Anterior cingulate cortex (tissue), 58 donors: ENCODE measurements at regions not wholly inside any gene's neighbourhood (a gene's known extent, or its start where the extent isn't known, plus 50 kb on each side); places are given as distances from the start of the nearest gene placed in this dataset.

Source experiments
- DNase-seq, 58 donors: peaks; one replicate each; lab custom pipeline; 2025; lab: John Stamatoyannopoulos, UW

DNA sequence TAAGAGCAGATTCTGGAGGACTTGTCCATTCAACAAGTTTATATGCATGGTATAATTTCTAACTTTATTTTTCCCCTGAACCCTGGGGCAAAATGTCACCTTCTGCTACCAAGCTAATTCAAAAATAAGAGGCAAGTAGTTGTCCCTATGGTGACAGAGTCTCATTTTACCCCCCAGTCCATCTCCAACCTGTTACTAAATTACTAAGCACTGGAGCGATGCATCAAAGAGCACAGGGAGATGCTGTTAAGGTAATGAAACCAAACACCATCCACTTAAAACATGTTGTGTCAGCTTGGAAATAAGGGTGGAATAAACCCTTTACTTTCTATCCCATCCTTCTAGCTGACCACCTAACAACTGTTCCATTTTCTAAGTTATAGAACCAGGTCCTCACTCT, 417.4 kb upstream of the ATP11B start:
- DNase-seq = no peak

DNA sequence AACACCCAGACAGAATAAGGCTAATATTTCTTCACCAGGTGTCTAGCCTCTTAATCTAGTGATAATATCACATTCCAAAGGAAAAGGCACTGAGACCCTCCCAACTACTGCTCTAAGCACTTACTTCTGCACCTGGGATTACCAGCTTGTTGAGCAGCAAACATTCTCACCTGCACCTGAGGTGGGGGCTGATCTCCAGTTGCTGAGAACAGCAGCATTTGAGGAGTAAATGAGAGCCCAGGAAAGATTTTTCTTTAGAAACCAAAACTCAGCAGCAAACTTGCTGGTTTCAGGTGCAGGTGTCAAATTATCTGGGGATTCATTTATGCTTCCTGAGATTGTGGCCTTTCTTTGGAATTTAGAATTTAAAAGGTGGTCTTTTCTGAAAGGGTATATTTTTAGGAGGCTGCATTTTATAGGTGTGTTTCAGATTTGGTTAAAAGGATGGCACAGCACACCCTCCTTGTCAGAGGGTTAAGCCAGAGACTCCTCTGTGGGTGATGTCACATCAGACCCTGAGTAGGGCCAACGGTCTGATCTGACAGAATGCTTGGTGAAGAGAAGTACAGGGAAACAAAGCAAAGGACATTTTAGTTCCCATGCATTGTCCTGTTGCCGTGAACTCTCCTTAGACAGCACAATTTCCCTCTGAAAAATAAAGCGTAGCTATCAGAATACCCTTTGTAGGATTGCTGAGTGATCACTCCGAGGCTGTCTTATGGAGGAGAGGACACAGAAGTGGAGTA, 411.0 kb upstream of the ATP11B start:
- DNase-seq = no peak

DNA sequence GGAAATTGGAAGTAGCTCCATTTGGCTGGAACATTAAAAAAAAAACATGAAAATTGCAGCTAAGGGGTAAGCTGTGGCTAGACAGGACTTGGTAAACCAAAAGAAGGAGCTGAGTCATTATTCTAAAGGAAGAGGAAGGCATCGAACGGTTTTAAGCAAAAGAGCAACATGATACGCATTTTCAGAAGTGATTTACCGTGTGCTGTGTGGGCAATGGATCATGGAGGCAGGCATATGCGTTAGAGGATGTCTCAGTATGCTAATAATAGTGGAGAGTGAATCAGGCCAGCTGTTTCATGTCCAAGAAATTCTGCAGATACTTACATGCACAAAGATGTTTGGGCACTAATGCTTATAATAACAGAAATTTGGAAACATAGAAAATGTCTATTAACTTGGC, 409.1 kb upstream of the ATP11B start:
- peak in 2 of 58 donors; percentile 1 to 2 for DNase-seq

DNA sequence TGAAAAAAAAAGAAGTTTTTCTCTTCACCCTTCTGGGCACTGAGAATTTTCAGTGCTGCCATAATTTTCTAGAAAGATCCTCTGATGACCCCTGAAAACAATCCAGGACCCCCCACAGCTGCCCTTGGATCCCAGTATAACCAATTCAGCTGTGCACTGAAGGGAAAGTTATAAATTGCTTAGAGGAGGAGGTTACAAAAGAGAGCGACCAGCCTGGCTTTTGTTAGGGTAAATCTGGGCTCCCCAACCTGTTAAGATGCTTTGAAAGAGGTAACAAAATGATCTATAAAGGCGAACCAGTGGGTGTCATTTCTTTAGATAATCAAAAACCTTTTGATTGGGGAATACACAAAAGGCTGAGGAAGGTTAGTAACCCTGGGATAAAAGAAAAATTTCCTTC, 407.9 kb upstream of the ATP11B start:
- no peak for DNase-seq

DNA sequence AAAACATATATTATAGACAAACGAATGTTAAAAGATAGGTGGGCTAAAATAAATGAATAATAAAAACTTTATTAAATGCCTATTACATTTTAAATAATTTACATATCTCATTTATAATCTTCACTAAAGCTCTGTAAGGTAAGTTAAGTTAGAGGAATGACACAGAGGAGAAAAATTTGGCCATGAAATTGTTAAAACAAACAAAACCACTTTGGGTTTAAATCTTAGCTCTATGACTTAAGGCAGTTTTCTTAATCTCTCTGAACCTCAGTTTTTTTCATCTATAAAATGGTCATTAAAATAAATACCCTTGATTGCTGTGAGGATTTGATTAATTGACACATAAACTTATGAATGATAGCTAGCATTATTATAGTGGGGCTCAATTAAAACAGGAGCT, 404.8 kb upstream of the ATP11B start:
- DNase-seq = no peak

DNA sequence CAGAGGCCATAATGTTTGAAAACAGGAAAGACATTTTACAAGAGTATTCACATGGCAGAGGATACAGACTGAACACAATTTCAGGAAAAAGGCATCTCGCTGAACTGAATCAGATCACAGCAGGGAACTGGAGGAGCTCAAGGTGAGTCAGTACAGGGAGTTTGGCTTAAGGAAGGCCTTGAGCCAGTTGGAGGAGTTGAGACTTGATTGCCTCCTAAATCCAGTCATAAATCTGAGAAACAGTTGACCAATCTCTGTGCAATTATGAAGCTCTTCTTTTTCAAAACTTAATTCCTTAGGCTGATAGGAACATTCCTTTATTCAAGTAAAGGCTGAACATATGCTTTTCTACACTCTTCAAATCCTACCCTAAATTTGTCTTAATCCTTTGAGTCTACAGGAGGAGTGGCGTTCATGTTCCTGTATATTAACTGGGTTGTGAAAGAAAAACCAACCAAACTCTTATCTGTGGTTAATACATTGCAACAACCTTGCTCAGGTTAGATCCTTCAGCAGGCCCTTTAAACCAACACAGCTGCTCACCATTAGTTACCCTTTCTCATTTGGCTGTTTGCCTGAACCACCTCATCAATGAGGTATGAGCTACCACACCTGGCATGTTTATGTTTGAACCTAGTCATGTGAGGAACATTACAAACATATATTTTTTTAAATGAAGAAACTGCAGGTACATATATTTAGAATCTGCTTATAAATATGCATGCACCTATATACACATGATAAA, 404.1 kb upstream of the ATP11B start:
- no peak for DNase-seq

DNA sequence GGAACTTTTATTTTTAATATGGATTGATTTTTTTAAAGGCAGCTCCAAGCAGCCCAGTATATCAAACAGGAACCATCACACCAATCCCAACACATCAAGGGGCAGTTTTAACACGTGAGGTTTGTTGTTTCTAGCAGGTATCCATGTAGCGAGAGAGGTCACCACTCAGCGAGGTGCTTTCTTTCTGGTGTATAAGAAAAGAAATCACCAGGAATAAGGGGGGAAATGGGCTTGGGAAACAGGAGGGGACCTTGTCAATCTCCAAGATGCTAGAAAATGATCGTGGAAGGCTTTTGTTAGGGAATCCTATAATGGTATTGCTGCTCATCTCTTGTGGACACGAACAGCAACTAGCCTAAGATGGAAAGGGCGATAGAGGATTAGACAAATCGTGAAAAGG, 402.9 kb upstream of the ATP11B start:
- no peak for DNase-seq

DNA sequence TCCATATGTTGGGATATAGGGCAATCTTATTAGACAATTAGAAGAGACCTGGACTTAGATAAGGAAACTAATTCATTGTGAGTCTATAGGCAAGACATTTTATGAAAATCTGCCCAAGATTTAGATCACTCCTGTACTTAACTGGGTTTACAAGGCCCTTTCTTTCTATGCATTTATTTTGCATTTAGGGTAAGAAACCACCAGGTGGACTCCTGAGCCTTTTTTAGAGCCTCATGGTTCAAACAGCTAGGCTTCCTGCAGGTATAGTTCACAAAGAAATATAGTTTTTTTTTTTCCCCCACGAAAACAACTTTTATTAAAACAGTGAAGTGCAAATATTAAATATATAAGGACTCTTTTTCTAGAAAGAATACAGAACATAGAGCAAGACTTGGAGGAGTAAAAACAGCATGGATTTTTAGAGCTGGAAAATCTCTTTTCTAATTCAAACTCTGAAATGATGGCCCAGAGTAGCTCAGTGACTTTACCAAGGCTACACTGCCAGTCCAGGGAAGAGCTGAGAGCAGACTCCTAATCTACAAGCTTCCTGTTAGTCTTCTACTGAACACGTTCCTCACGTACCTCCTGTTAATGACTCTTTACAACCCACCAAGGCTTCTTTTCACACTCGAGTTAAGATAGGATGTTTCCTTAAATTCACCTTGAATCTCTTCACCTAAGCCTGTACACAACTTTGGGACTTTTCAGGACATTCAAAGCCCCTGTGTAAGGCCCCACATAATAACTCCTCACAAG, 400.9 kb upstream of the ATP11B start:
- no peak for DNase-seq

DNA sequence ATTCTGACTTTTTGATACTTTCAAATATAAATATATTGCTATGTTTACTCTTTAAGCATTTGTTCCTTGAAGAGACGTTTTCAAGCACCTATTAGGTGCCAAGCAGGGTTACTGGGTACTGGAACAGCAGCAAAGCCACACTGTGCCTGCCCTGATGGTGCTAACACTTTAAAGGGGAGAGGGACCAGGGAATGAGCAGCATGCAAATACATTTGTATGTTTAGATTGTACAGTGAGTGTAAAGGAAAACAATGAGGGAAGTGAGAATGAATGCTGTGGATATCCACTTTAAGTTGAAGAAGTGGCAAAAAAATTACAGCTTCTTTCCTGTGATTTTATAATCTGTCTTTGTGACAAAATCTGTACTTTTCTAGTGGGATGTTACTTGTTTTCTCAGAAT, 400.2 kb upstream of the ATP11B start:
- no peak for DNase-seq

DNA sequence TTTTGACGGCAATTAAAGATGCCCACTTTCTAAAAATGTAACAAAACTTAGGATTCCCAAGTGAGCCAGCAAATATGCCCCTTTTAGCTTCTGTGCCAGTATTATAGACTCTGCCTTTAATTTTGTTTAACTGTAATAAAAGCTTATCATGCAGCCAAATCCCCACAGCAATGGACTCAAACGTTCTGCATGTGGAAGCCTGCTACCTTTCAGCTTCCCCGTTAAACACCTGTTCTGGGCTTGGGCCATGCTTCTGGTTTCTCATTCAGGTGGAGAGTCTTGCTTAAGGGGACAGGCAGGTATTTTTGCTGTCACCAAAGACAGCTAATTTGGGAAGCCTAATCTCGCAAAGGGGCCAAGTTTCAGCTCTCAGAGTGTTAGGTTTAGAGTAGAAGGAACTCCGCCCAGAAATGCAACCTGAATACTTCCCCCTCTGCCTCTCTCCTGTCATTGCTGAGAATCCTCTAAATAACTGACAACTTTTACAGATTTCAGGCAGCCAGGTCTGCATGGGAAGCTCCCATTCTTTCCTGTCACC, 399.4 kb upstream of the ATP11B start:
- no peak for DNase-seq

DNA sequence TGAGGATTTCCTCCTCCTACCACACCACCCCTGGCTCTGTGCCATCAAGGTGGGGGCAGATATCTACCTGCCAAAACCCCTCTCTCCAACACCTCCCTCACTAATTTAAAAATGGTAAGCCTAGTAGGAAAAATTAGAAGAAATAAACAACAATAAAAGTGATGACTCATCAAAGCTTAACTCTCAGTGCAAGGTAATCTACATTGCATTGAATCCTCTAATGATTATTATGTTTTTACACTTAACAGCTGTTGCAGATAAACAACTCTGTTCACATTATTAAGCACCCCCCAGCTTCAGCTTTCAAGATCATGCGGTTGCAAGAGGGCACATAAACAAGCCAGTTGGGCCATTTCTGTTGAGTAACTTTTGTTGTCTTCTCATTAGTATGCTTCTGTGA, 396.1 kb upstream of the ATP11B start:
- no peak for DNase-seq

DNA sequence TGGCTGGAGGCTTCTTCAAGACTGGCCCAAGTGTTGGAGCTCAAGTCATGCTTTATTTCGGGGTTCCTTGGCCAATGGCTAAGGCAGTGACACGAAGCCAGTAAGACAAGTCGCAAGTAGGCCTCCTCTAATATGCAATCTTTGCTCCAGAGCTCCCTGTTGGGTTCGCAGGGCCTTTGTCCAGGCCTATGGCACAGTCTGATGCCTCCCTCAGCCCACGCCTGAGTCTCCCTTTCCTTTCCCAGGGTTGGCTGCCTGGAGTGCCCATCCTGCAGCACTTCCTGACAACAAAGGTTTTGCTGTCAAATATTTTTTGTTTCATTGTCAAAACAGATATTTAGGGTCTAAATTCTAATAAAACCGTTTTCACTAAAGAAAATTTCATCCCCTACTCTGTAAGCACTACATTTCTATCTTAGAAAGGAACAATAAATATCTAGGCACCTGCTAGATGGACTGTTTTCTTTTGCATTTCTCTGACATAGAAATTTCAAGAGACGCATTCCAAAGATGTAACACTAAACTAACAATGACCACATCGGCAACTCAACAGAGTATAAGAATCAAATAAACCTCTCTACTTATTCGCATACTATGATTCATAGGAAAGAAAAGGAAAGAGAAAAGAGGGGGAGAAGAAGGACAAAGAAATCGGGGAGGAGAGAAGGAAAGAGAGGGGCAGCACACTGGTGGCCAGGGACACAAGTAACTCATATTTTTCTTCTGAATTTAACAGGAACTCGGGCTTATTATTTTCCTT, 393.1 kb upstream of the ATP11B start:
- no peak for DNase-seq

DNA sequence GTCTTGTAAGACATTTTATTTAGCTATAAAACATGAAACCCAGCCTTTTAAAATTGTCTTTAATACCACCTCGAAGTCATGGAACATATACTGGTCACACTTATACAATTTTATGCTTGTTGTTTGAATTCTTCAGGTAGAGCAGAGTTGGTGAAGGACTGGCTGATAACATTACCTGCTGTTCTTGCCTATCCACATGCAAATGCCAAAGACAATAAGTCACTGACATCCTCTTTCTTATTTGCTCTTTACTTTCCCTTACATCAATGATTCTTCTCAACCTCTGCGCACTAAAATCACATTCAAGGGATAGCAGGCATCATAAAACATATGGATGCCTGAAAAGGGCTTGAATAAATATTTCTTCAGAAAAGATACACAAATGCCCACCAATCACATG, 392.5 kb upstream of the ATP11B start:
- DNase-seq = no peak

DNA sequence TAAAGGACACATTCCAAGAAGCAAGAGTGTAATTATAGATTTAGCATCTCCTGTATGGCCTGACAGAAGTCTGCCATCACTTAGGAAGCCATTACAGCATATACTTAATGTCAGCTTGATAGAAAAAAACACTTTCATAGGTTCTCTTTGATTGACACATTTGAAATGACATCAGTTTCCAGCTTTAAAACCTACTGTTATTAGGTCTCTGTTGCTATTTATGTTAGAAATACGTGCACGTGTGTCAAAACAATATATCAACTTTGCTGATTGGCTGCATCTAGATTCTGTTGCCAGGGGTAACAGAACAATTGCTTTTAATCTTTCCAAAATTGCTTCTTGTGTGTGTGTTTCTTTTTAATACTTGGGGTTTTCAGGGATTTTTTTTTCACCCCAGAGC, 389.3 kb upstream of the ATP11B start:
- DNase-seq = no peak

DNA sequence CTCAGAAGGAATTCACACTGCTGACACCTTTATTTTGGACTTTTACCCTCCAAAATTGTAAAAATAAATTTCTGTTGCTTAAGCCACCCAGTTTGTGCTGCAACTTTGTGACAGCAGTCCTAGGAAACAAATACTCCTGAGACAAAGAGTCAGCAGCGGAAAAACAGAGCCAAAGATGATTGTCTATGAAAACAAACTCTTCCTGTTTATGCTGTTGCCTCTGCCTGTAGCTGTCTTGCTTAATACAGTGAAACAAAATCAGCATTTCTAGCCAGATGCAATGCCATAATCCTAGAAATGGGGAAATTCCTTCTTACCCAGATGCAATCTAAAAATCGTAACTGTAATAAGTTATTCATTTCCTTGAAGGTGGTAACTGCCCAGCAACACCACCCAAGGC, 387.5 kb upstream of the ATP11B start:
- no peak for DNase-seq

DNA sequence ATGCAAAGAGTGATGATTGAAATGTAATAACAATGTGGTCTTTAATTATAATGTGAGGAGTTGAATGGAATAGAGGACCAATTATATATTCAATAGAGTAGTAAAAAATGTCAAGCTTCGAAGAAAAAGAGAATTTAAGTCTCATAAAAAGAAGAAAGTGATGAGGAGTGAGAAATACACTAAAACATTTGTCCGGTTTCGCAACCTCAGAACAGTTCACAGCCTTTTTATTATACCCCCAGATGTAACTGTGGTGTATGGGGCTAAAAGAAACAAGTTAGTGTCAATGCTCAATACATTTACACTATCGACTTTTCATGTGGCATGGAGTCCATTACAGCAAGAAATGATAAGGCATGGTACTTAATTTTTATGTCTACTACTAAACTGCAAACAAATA, 386.5 kb upstream of the ATP11B start:
- DNase-seq = no peak

DNA sequence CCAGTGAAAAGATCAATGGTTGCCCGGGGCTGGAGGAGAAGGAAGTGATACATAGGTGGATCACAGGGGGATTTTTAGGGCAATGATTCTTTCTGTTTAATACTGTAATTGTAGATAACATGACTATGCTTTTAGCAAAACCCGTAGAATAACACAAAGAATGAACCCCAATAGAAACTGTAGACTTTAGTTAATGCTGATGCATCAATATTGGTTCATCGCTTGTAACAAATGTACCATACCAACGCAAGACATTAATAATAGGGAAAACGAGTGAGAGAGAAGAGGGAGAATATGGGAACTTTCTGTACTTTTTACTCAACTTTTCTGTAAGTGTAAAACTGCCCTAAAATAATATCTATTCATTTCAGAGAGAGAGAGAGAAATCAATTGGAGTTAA, 383.3 kb upstream of the ATP11B start:
- DNase-seq = no peak

DNA sequence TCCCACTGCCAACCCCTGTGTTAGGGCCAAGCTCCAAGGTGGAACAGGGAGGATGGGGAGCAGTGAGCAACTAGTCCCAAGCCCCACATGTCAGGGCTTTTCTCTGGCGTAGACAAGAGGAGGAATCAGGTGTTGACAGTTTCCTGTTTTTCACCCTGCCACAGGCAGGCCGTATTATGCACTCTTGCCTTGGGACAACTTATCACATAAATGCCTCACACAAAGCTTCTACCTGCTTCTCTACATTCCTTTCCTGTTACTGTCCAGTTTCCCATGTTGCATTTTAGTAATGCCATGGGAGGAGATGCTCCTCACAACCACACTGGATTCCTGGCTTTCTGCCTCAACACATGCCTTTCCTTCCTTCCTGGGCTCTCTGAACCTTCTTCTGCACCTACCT, 381.2 kb upstream of the ATP11B start:
- no peak for DNase-seq

DNA sequence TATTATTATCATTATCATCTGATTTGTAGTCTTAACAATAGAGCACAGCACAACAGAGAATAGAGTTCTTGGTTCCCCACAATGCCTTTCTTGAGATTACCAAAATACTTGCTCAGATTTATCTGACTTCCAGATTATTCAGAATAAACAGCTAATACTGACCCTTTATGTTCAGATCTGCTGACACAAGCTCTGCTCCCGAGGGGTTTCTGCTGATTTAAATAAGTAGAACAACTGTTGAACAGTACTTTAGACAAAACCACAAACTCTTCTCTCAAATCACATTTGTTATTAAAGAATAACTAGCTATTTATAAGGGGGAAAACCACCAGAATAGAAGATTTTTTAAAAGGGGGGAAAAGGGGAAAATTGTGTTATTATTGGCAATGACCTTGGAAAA, 380.2 kb upstream of the ATP11B start:
- no peak for DNase-seq

DNA sequence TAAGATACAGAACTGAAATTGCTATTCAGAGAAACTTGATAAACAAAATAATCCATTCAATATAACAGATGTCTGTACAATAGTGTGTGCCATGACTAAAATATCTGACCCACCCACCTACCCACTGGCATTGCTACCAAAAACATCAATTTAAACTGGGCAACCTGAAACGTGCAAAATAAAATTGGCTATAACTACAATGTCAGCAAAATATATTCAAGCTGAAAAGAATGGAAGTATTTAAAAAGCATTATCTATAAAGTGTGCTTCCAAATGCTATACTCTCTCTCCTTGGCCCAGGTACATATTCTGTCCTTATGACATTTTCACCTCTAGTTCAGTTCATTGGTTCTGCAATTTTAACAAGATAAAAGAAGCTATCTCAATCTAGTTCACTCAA, 379.6 kb upstream of the ATP11B start:
- no peak for DNase-seq

DNA sequence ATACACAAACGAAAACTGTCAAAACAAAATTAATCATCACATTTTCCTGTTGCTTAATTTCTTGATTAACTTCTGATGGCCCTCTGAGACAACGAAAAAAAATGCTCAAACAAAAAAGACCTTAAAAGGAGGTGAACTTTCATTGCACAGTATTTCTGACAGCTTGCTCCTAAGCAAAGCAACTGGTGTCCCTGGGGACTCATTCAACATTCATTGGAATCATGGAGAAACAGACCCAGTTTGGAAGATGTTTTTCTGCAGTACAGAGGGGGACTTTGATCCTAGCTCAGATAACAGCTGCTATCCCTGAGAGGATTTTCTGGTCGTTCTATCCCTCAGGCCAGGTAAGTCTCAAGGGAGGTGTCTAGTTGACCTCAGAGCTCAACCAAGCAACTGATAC, 378.7 kb upstream of the ATP11B start:
- no peak for DNase-seq
